Neural crest cell (in vitro differentiated cells): ENCODE measurements at regions not wholly inside any gene's neighbourhood (a gene's known extent, or its start where the extent isn't known, plus 50 kb on each side); places are given as distances from the start of the nearest gene placed in this dataset.

Source experiments
- DNase-seq: peaks from one replicate; pipeline ENCODE4 v3.0.0; 2021; ENCODE audit warnings: low read depth, mixed read lengths, low spot score
- H3K27ac Mint-ChIP-seq: one replicate; pipeline ENCODE4 v1.8.0; 2021; ENCODE audit warnings: mild to moderate bottlenecking, mixed read lengths; ENCODE audit not compliant: unreplicated experiment
- H3K27me3 Mint-ChIP-seq: 2 replicates; pipeline ENCODE4 v1.8.0; 2021; ENCODE audit warnings: low read depth, mild to moderate bottlenecking, mixed read lengths
- H3K36me3 Mint-ChIP-seq: 2 replicates; pipeline ENCODE4 v1.8.0; 2021; ENCODE audit warnings: low read depth, mild to moderate bottlenecking, mixed read lengths
- H3K4me1 Mint-ChIP-seq: 2 replicates; pipeline ENCODE4 v1.8.0; 2021; ENCODE audit warnings: mixed read lengths
- H3K4me3 Mint-ChIP-seq: one replicate; pipeline ENCODE4 v1.8.0; 2021; ENCODE audit warnings: mild to moderate bottlenecking, mixed read lengths
- H3K9me3 Mint-ChIP-seq: 2 replicates; pipeline ENCODE4 v1.8.0; 2021; ENCODE audit warnings: mixed read lengths
- TF ChIP-seq, protein P1 (sequence below): fragments of 200-600 bp; sonication (generic); conservative IDR thresholded peaks from 2 replicates; pipeline ENCODE4 v1.5.0; 2021; ENCODE audit warnings: antibody characterized with exemption, mild to moderate bottlenecking

DNA sequence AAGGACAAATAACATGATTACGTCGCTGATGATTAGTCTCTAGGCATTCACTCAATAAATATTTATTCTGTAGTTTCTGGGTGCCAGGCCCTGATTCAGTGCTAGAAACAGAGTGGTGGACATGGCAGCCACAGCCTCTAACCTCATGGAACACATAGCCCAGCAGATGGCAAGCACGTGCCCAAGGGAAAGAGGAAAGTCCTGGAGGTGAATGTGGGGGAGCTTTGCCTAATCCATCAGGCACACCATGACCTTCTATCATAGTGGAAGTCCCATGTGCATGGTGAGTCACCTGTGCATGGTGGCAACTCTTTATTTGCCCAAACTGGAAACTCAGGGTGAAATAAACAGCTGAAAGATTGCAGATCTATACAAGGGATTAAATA, 143.0 kb upstream of the TNFAIP3 start:
- Mint-ChIP-seq H3K27ac (no peak overlapping the region), H3K36me3 (no peaks in the 10 kb centered on the region), H3K4me1 (peaks cover 4% of the 10 kb centered on the region), H3K9me3 (peaks cover 2% of the 10 kb centered on the region), H3K27me3 (peaks cover 2% of the 10 kb centered on the region), H3K4me3 (no peak overlapping the region)
- TF ChIP-seq, protein P1, sequence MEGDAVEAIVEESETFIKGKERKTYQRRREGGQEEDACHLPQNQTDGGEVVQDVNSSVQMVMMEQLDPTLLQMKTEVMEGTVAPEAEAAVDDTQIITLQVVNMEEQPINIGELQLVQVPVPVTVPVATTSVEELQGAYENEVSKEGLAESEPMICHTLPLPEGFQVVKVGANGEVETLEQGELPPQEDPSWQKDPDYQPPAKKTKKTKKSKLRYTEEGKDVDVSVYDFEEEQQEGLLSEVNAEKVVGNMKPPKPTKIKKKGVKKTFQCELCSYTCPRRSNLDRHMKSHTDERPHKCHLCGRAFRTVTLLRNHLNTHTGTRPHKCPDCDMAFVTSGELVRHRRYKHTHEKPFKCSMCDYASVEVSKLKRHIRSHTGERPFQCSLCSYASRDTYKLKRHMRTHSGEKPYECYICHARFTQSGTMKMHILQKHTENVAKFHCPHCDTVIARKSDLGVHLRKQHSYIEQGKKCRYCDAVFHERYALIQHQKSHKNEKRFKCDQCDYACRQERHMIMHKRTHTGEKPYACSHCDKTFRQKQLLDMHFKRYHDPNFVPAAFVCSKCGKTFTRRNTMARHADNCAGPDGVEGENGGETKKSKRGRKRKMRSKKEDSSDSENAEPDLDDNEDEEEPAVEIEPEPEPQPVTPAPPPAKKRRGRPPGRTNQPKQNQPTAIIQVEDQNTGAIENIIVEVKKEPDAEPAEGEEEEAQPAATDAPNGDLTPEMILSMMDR = no peak
- no peak for DNase-seq

DNA sequence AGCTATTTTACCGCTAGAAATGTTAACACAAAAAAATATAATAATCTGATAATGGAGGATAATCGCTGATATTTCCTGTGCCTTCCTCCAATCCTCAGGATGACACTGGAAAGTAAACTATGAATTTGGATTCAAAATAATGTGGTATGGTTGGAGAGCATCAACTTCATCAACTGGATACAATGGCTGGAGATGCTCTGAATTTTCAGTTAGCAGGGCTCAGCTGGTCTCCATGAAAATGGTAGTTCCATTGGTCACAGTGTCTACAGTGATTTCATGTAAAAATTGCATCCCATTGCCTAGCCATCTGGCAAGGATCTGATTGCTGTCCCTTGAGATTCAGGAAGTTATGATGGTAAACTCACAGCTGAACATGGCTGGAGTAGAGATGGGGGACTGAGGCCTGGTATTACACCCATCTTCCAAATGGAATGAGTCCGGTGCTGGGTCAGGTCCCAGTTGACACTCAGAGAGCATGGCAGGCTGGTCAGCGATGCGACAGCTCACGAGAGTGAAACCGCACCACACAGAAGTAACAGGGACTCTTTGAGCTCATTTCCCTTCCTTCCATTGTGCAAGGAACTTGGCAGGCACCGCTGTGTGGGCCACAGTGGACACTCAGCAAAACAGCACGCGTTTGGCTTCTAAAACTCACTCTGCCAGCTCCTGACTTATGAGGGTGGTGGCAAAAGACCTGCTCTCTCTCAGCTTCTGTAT, 142.4 kb upstream of the TNFAIP3 start:
- Mint-ChIP-seq H3K27ac (no peak overlapping the region), H3K4me1 (peaks cover 5% of the 10 kb centered on the region), H3K36me3 (no peaks in the 10 kb centered on the region), H3K9me3 (peaks cover 2% of the 10 kb centered on the region), H3K4me3 (no peak overlapping the region), H3K27me3 (peaks cover 2% of the 10 kb centered on the region)
- DNase-seq = no peak
- TF ChIP-seq, protein P1 = no peak

- H3K4me3 Mint-ChIP-seq = no peak overlapping the region
- H3K27ac Mint-ChIP-seq = no peak overlapping the region
- peaks cover 5% of the 10 kb centered on the region for H3K4me1 Mint-ChIP-seq
- peaks cover 2% of the 10 kb centered on the region for H3K9me3 Mint-ChIP-seq
- TF ChIP-seq, protein P1 = no peak
- H3K36me3 Mint-ChIP-seq = no peaks in the 10 kb centered on the region
- no peak for DNase-seq
- H3K27me3 Mint-ChIP-seq = peaks cover 2% of the 10 kb centered on the region
These were observed 141.1 kb upstream of the TNFAIP3 start for GRCh38 chr6:137725949-137726348.

GRCh38 chr6:137726582-137726981, 140.5 kb upstream of the TNFAIP3 start:
- Mint-ChIP-seq H3K9me3 (peaks cover 2% of the 10 kb centered on the region), H3K4me3 (no peak overlapping the region), H3K27ac (no peak overlapping the region), H3K4me1 (peaks cover 5% of the 10 kb centered on the region), H3K27me3 (peaks cover 2% of the 10 kb centered on the region), H3K36me3 (no peaks in the 10 kb centered on the region)
- TF ChIP-seq, protein P1 = no peak
- DNase-seq = no peak

DNA sequence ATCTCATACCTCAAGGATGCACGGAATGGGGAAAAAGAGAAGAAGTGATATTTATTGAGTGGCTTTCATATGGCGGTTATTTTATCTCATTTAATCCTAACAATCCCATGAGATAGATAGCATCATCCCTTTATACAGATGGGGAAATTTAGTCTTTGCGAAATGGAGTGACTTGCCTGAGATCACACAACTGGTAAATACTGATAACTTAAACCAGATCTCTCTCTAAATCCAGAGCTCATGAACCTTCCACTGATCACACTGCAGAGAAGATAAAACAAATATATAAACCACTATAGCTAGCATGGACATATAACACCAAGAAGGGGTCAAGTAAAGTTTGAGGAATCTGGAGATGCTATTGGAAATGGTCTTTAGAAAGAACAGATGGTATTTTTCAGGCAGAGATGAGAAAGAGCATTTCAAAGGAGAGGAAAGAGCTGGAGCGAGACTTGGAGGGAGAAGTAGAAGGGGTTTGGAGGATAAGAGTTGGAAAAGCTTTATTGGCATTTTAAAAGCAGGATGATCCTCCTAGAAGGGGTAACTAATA, 139.8 kb upstream of the TNFAIP3 start:
- H3K27ac Mint-ChIP-seq = no peak overlapping the region
- DNase-seq = no peak
- H3K9me3 Mint-ChIP-seq = peaks cover 2% of the 10 kb centered on the region
- peaks cover 5% of the 10 kb centered on the region for H3K4me1 Mint-ChIP-seq
- H3K4me3 Mint-ChIP-seq = no peak overlapping the region
- TF ChIP-seq, protein P1 = no peak
- no peaks in the 10 kb centered on the region for H3K36me3 Mint-ChIP-seq
- H3K27me3 Mint-ChIP-seq = peaks cover 2% of the 10 kb centered on the region
